NT2/D1 (cell line): ENCODE measurements at regions not wholly inside any gene's neighbourhood (a gene's known extent, or its start where the extent isn't known, plus 50 kb on each side); places are given as distances from the start of the nearest gene placed in this dataset.

Source experiments
- YY1 ChIP-seq: IDR thresholded peaks from 2 replicates; pipeline ENCODE4 v1.6.1; 2011; ENCODE audit not compliant: insufficient read length, insufficient read depth
- ZNF274 ChIP-seq: IDR thresholded peaks from 2 replicates; pipeline ENCODE4 v1.6.1; 2011; ENCODE audit warnings: mild to moderate bottlenecking, low read depth, low read length

DNA sequence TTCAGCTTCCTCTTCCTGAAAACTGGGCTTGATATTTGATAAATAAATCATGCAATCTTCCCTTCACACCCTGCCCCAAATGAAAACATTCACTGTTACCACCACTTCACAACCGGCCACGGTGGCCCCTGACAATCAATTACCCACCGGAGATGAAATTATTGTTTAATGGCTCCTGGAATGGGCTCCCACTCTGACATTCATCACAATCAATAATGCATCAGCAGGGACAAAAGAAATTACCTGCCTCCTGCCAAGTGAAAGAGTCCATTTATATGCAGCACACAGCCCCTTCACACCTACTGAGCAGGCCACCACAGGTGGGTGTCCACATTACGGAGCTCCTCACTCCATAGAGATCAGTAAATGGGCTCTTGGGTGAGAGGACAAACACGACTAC is 193.5 kb upstream of the SNX19 start:
- no peak for TF ChIP-seq ZNF274
- no peak for TF ChIP-seq YY1
